ENCODE measurements at regions not wholly inside any gene's neighbourhood (a gene's known extent, or its start where the extent isn't known, plus 50 kb on each side); places are given as distances from the start of the nearest gene placed in this dataset.
A peak's percentile ranks its signal among the peaks of the same experiment; 100 is the strongest.

DNA sequence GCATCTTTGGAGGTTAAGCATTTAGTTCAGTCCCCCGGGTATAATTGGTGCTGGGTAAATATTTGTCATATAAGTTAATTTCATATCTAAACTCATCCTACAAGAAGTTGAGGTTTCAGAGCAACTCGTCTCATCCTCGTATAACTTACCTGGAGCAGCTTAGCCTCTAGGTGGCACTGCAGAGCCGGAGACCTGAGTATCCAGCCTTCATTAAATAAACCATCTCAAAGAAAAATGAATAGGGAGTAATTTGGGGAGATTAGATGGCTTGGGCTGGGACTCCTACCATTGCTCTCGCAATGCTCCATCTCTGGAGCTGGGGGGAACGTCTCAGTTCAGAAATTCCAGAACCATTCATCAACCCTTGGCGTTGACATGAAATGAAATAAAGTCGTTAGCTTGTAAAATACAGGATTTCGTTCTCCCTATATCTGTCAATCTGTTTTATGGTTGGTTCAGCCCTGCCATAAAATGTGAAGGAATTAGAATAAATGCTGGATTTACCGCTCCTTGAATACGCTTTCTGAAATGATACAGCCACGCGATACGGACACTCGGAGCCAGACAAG, 122.9 kb upstream of the TMEM132D start:
- TF ChIP-seq SMC3 (IDR thresholded peaks at IDR 0.05): 0 out of 3 replicates have a peak, but pooled peaks have one; percentile 10
- TF ChIP-seq, protein P1, sequence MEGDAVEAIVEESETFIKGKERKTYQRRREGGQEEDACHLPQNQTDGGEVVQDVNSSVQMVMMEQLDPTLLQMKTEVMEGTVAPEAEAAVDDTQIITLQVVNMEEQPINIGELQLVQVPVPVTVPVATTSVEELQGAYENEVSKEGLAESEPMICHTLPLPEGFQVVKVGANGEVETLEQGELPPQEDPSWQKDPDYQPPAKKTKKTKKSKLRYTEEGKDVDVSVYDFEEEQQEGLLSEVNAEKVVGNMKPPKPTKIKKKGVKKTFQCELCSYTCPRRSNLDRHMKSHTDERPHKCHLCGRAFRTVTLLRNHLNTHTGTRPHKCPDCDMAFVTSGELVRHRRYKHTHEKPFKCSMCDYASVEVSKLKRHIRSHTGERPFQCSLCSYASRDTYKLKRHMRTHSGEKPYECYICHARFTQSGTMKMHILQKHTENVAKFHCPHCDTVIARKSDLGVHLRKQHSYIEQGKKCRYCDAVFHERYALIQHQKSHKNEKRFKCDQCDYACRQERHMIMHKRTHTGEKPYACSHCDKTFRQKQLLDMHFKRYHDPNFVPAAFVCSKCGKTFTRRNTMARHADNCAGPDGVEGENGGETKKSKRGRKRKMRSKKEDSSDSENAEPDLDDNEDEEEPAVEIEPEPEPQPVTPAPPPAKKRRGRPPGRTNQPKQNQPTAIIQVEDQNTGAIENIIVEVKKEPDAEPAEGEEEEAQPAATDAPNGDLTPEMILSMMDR (IDR thresholded peaks at IDR 0.05): peak; percentile 50
